AML-193 (cell line): ENCODE measurements at regions not wholly inside any gene's neighbourhood (a gene's known extent, or its start where the extent isn't known, plus 50 kb on each side); places are given as distances from the start of the nearest gene placed in this dataset.

Source experiments
- DNase-seq, 2 experiments: peaks; one replicate each; lab custom pipeline; 2025; lab: John Stamatoyannopoulos, UW

- DNase-seq: no peak
These were observed 50.5 kb upstream of the ZNF438 start for GRCh38 chr10:31081937-31082840.

DNA sequence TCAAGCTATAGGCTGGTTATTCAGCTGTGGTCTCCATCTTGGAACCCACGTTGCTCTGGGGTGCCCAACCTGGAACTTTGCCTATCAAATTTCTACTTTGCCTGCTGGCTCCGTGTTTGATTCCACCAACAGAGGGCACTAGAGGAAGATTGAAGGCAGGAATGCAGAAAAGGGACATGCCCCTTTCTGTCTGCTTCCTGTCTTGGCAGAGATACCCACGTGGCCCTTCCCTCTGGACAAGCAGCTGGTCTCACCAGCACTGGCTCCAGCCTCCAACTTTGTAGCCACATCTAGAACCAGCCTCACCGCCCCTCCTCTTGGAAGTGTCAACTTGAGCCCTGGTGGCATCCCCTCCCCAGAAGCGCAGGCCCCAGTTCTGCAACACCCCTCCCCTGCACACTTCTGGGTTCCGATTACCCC, 52.1 kb upstream of the ZNF438 start:
- peak; percentile 74 to 85 for DNase-seq

DNA sequence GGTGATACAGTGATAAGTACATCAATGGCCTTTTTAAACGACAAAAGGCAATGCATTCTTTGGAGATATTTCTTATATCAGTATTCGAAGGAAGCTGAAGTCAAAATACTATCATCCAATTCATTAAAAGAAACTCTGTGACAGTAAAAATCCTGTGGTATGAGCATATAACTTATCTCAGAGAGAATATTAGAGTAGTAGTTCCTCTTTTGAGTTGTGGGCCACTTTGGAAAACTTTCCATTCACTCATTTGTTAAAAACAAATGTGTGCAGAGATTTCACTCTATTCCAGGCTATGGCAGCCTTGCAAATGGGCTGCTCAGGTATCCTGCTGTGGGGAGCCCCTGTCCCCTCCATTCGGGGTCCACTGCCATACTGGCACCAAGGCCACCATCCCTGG, 55.3 kb upstream of the ZNF438 start:
- no peak for DNase-seq

DNA sequence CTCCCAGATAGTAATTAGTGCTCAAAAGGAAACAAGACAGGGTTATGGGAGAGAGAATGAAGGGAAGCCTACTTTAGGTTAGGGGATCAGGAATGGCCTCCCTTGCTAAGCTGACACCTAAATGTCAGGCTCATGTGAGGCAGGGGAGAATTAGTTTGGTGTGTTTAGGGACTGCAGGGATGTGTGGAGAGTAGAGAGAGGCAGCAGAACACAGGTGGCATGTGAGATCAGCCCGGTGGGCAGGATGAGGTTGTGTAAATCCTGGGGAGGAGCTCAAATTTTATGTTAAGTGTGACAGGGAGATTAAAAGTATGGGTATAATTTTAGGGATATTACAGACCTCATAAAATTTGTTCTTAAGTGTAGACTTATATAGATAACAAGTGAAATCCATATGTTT, 56.2 kb upstream of the ZNF438 start:
- no peak for DNase-seq

DNA sequence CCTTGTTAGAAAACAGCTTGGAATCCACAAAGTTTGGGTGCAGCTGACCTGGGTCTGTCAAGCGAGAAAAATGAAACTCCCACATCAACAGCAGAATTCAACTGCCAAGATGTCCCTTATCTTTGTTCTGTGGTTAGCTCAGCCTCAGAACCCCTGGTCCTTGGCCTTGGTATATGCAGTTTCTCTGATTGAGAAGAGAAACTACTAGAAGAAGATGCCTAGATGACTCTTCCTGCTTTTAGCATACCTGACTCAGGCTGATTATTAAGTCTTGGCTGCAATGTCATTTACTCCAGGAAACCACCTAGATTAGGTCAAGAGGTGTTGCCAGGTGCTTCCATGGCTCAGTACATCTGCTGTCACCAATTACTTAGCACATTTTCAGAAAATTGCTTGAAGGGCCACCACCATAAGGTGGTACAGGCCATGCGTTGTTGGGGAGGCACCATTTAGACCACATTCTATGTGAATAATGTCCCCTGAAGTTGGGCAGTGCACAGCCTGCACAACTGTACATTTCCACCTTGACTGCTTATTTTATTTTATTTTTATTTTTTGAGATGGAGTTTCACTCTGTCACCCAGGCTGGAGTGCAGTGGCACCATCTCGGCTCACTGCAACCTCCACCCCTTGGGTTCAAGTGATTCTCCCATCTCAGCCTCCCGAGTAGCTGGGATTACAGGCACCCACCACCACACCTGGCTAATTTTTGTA, 59.4 kb upstream of the ZNF438 start:
- DNase-seq: no peak

- DNase-seq: no peak
These were observed 64.3 kb upstream of the ZNF438 start for GRCh38 chr10:31095677-31096560.

- no peak for DNase-seq
These were observed 66.4 kb upstream of the ZNF438 start for GRCh38 chr10:31098046-31098445.

- DNase-seq: no peak
These were observed 67.4 kb upstream of the ZNF438 start for GRCh38 chr10:31099094-31099493.

DNA sequence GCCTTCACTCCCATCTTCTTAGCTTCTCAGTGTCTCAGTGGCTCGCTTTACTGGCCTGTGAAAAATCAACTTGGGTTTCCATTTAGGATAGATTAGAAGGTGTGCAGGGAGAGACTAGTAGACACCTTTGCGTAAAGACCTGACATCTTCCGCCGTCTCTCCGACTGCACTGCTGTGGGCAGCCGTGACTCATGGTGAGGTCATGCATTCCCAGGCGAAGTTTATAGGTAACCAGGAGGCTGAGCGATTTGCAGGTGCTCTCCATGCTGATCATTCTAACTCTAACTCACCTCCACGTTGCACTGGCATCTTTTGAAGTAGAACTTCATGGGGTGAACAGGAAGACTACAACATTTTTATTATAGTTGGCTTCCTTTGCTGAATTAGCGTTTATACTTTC, 68.0 kb upstream of the ZNF438 start:
- DNase-seq: no peak

DNA sequence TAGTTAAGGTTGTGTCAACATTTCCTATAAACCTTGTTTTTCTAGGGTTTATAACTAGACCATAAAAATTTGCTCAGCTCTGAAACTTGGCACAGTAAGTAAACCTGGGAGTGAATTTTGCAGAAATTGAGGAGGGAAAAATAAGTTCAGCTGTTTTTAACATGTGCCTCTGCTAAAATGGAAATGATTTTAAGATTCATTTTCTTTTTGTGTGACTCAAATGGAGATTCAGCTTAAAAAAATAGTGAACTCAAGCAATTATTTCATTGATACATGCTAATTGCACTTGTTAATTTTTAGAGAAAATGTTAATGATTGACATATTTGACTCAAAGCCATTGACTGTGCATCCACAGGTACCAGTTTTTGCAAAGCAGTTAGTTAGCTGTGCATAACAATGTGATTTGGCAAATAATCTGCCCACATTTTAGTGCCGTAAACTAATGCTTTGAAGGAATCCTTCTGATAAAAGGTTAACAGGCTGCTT, 68.5 kb upstream of the ZNF438 start:
- DNase-seq: no peak

DNA sequence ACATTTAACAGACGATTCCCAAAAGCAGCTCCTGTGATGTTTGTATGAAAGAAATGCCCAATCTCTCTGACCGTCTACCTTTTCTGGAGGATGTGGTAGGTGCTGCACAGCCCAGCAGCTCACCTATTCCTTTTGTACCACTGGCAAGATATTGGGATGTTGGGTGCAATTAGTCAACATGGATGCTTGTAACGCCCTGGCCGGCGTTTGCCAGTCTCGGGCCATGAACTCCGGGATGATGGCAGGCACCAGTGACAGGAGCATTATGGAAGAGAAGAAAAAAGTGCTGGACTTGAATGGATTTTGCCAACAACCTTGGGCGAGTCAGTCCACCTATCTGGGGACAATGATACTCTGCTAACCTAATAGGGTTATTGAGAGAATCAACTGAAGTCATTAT, 69.0 kb upstream of the ZNF438 start:
- DNase-seq: no peak

- DNase-seq: peak; percentile 29 to 36
These were observed 69.5 kb upstream of the ZNF438 start for GRCh38 chr10:31101123-31101522.

- no peak for DNase-seq
These were observed 70.8 kb upstream of the ZNF438 start for GRCh38 chr10:31102421-31102820.

GRCh38 chr10:31103112-31103511, 71.4 kb upstream of the ZNF438 start:
- DNase-seq: no peak

DNA sequence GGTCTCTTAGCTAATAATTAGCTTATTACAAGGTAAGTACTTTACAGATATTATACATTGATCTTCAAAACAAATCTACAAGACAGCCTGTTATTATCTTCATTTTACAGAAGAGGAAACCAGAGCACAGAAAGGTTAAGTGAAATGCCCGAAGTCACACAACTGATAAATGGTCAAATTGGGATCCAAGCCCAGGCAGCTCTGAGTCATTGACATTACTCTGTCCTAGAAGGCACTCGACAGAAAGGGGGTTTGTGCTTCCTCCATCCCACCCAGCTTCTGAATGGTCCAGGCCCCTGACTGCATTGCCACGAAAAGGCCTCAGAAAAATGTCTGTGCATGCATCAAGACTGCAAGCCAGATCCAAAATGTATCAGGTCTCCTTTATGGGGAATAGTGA, 81.3 kb upstream of the ZNF438 start:
- DNase-seq: no peak

DNA sequence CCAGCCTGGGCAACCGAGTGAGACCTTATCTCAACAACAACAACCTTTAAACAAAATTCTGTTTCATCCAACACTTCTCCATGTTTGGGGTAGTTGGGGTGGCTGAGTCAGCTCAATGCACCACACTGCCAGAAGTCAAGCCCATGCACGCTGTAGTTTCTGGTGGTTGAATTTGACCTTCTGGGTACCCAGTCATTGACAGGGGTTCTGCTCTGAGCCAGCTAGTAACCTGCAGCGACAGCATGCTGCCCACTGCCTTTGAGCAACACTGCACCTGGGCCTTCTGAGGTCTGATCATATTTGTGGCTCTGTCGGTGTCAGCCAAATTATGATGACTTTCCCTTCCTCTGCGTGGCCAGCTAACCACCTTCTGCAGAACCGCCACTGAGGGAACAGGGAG, 84.6 kb upstream of the ZNF438 start:
- DNase-seq: no peak

GRCh38 chr10:31118556-31118955, 86.9 kb upstream of the ZNF438 start:
- no peak for DNase-seq

DNA sequence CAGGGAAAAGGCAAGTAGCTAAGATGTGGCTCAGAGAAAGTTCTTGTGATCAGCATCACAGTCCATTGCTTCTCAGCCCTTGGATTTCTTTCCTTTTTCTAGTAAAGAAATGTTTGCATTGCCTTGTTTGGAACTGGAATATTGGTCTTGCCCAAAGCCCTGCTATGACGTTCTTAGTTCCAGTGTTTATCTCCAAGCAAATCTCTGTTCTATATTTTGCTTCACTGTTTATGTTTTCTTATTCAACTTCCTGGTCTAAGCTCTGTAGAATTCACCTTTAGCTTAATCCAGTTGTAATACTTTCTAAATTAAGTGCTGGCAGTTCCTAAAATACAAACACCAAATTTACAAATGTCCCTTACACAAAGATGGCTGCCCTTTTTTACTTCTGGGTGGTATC, 88.7 kb upstream of the ZNF438 start:
- DNase-seq: no peak

- DNase-seq: no peak
These were observed 89.5 kb upstream of the ZNF438 start for GRCh38 chr10:31120961-31121685.

DNA sequence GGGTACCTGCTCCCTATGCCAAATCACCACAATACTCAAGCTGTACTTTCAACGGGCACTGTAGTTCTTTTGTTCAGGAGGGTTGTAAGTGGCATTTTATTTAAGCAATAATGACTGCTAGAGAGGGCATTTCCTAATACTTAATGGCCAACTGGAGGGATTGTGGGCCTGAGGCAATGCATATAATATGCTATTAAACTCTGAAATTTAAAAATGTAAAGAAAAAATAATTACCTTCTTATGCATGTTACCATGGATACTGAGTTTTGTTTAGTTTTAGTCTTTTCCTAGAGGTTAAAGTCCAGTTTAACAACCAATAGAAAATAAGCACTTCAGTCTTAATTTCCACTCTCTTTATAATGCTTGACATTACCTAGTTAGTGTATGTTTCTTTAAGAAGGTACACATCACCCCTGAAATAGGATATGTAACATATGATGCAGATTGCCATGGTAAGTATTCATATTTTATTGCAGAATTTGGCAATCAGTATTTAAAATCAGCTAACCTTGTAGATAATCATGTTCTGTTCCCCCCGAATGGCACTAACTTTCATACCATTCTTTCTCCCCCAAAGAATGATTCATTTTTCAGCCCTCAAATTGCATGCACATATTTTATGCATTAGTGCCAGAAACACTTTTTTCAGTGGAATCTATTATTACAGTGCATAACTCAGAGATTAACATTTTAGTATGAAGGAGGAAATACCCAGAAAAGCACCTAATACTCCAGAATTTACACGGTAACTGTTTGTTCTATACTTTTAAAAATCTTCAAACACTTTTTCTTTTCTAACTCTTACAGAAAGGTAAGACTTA, 90.3 kb upstream of the ZNF438 start:
- no peak for DNase-seq

GRCh38 chr10:31123946-31124345, 92.3 kb upstream of the ZNF438 start:
- DNase-seq: no peak
